ENCODE measurements at regions not wholly inside any gene's neighbourhood (a gene's known extent, or its start where the extent isn't known, plus 50 kb on each side); places are given as distances from the start of the nearest gene placed in this dataset.

GRCh38 chr4:108431986-108432385 lies 188.4 kb upstream of the RPL34 start:
- no peak for DNase-seq
- intact Hi-C loops (cut with DNase I; ENCODE audit: low total_unique reads): no loop called here
- Histone ChIP-seq H3K4me1 (no peaks in the 10 kb centered on the region), H3K27me3 (no peaks in the 10 kb centered on the region), H3K36me3 (ENCODE audit: low read depth, missing control alignments) (no peaks in the 10 kb centered on the region), H3K9me3 (no peaks in the 10 kb centered on the region), H3K4me3 (no peak overlapping the region), H3K27ac (no peak overlapping the region)
- no peak for TF ChIP-seq CTCF (IDR thresholded peaks at IDR 0.05)
- no peak for TF ChIP-seq POLR2A (IDR thresholded peaks at IDR 0.05)
- WGBS, 2 donors: 86 to 91% methylated on average over 1 of the region's 1 CpG

- 93 to 96% methylated on average over 3 of the region's 3 CpGs for WGBS, 2 donors
- H3K27ac ChIP-seq: no peak overlapping the region
- DNase-seq: no peak
- H3K27me3 ChIP-seq: no peaks in the 10 kb centered on the region
- TF ChIP-seq POLR2A (IDR thresholded peaks at IDR 0.05) (no peak), CTCF (IDR thresholded peaks at IDR 0.05) (no peak)
- no peaks in the 10 kb centered on the region for H3K4me1 ChIP-seq
- H3K36me3 ChIP-seq (ENCODE audit: low read depth, missing control alignments): no peaks in the 10 kb centered on the region
- intact Hi-C loops (cut with DNase I; ENCODE audit: low total_unique reads): no loop called here
- no peak overlapping the region for H3K4me3 ChIP-seq
- H3K9me3 ChIP-seq: no peaks in the 10 kb centered on the region
Observed at GRCh38 chr4:108430921-108431320, 189.5 kb upstream of the RPL34 start.

- TF ChIP-seq CTCF (IDR thresholded peaks at IDR 0.05): no peak
- no peak for TF ChIP-seq POLR2A (IDR thresholded peaks at IDR 0.05)
- 83 to 86% methylated on average over 1 of the region's 1 CpG for WGBS, 2 donors
- Histone ChIP-seq H3K27ac (no peak overlapping the region), H3K27me3 (no peaks in the 10 kb centered on the region), H3K4me1 (no peaks in the 10 kb centered on the region), H3K4me3 (no peak overlapping the region), H3K9me3 (no peaks in the 10 kb centered on the region), H3K36me3 (ENCODE audit: low read depth, missing control alignments) (no peaks in the 10 kb centered on the region)
- DNase-seq: no peak
- intact Hi-C loops (cut with DNase I; ENCODE audit: low total_unique reads): no loop called here
Observed at GRCh38 chr4:108429662-108430061, 190.7 kb upstream of the RPL34 start.

- Histone ChIP-seq H3K4me3 (no peak overlapping the region), H3K27ac (no peak overlapping the region), H3K27me3 (no peaks in the 10 kb centered on the region), H3K9me3 (no peaks in the 10 kb centered on the region), H3K4me1 (no peaks in the 10 kb centered on the region), H3K36me3 (ENCODE audit: low read depth, missing control alignments) (no peaks in the 10 kb centered on the region)
- intact Hi-C loops (cut with DNase I; ENCODE audit: low total_unique reads): no loop called here
- 86 to 89% methylated on average over 3 of the region's 3 CpGs for WGBS, 2 donors
- no peak for DNase-seq
- TF ChIP-seq CTCF (IDR thresholded peaks at IDR 0.05) (no peak), POLR2A (IDR thresholded peaks at IDR 0.05) (no peak)
Observed at GRCh38 chr4:108428923-108429322, 191.5 kb upstream of the RPL34 start.

GRCh38 chr4:108427946-108428485 lies 192.4 kb upstream of the RPL34 start:
- 96% methylated on average over 2 of the region's 2 CpGs for WGBS, 2 donors
- H3K4me1 ChIP-seq: no peaks in the 10 kb centered on the region
- no peak overlapping the region for H3K4me3 ChIP-seq
- H3K27me3 ChIP-seq: no peaks in the 10 kb centered on the region
- no peak for TF ChIP-seq CTCF (IDR thresholded peaks at IDR 0.05)
- DNase-seq: no peak
- intact Hi-C loops (cut with DNase I; ENCODE audit: low total_unique reads): no loop called here
- no peaks in the 10 kb centered on the region for H3K36me3 ChIP-seq (ENCODE audit: low read depth, missing control alignments)
- no peak overlapping the region for H3K27ac ChIP-seq
- no peaks in the 10 kb centered on the region for H3K9me3 ChIP-seq

Measured in testis (tissue), 2 donors.